ENCODE measurements at regions not wholly inside any gene's neighbourhood (a gene's known extent, or its start where the extent isn't known, plus 50 kb on each side); places are given as distances from the start of the nearest gene placed in this dataset.

GRCh38 chr7:81562581-81562980 is 207.3 kb downstream of the HGF start:
- no TSS peak for BruUV-seq (replicated peaks)
- Histone ChIP-seq H3K4me1 (ENCODE audit: control insufficient read depth, extremely low read depth, insufficient read depth, low read length) (no peaks in the 10 kb centered on the region), H3K9me1 (replicated peaks; ENCODE audit: control insufficient read depth, extremely low read depth, insufficient read depth, low read length) (no peaks in the 10 kb centered on the region), H3K27me3 (ENCODE audit: control insufficient read depth in 2 of 2, insufficient read depth in 2 of 2, low read length in 2 of 2) (no peaks in the 10 kb centered on the region), H3K4me3 (replicated peaks in 1 of 3; ENCODE audit: insufficient read depth in 1 of 3, low read depth in 1 of 3, low read length in 3 of 3) (no peak overlapping the region), H3K36me3 (ENCODE audit: control insufficient read depth in 2 of 2, extremely low read depth in 1 of 2, insufficient read depth in 2 of 2, low read length in 2 of 2) (no peaks in the 10 kb centered on the region), H2AFZ (ENCODE audit: low read depth, low read length) (peak overlapping the region; percentile 38), H3K27ac (ENCODE audit: insufficient read depth, low read depth, low read length) (no peak overlapping the region), H3K9me3 (replicated peaks; ENCODE audit: control insufficient read depth, insufficient read depth, low read length) (no peaks in the 10 kb centered on the region), H4K20me1 (replicated peaks; ENCODE audit: control insufficient read depth, extremely low read depth, insufficient read depth, low read length) (no peaks in the 10 kb centered on the region), H3K79me2 (ENCODE audit: control insufficient read depth, insufficient read depth, low read length) (no peaks in the 10 kb centered on the region), H3K9ac (replicated peaks; ENCODE audit: extremely low read depth, insufficient read depth, low read length) (no peak overlapping the region), H3K4me2 (ENCODE audit: insufficient read depth, low read length) (no peak overlapping the region)
- dilution Hi-C loops (cut with MboI; ENCODE audit: extremely low pct_ligation_motif_present, low sequenced_read_pairs): no loop called here
- TF ChIP-seq GATA2 (IDR thresholded peaks at IDR 0.05; ENCODE audit: insufficient read depth, insufficient read length, low read depth, low read length): no peak
- no peak for TF ChIP-seq MYC (IDR thresholded peaks at IDR 0.05; ENCODE audit: low read depth, low read length)
- TF ChIP-seq MAX (IDR thresholded peaks at IDR 0.05; ENCODE audit: insufficient read depth, insufficient read length): no peak
- TF ChIP-seq JUN (IDR thresholded peaks at IDR 0.05; ENCODE audit: borderline replicate concordance, insufficient read depth, insufficient read length, low read depth): no peak
- no peak for TF ChIP-seq POLR2A (IDR thresholded peaks at IDR 0.05; ENCODE audit: low read depth, low read length)
- TF ChIP-seq EZH2 (IDR thresholded peaks at IDR 0.05; ENCODE audit: borderline replicate concordance, low read depth, low read length, severe bottlenecking): no peak
- no peak for TF ChIP-seq POLR2AphosphoS5 (IDR thresholded peaks at IDR 0.05; ENCODE audit: insufficient read depth, low read depth, low read length)
- no peak for TF ChIP-seq FOS (IDR thresholded peaks at IDR 0.05; ENCODE audit: borderline replicate concordance, insufficient read depth, low read length)
- TF ChIP-seq CTCF (IDR thresholded peaks at IDR 0.05; ENCODE audit: extremely low read depth in 1 of 2, insufficient read depth in 1 of 2, low read depth in 1 of 2, low read length in 2 of 2): no peak
- intact Hi-C loops (cut with micrococcal nuclease): no loop called here
- ChIA-PET CTCF (no interaction called here), POLR2A (no interaction called here)
- DNase-seq (ENCODE audit: low read depth, low spot score): no peak
- FAIRE-seq: no peak
